Left lobe of liver (tissue), 2 donors: ENCODE measurements at regions not wholly inside any gene's neighbourhood (a gene's known extent, or its start where the extent isn't known, plus 50 kb on each side); places are given as distances from the start of the nearest gene placed in this dataset.

ENCODE experiments used
- ATAC-seq: fragments of 200-7000 bp; cut with Tn5 transposase; one replicate; pipeline ENCODE4 v1.9.1; 2020; ENCODE audit warnings: mild to moderate bottlenecking, moderate library complexity
- DNase-seq: peaks from one replicate; pipeline ENCODE4 v3.0.0-alpha.2; 2020; ENCODE audit warnings: low spot score
- donor health status: DM: no; HTN: no; CAD: no; lungs with moderate emphysema.
- donor health status: DM: no; HTN: yes; CAD: no.

GRCh38 chr6:113570641-113571040, 286.5 kb upstream of the MARCKS start:
- ATAC-seq: no peak
- DNase-seq: no peak

DNA sequence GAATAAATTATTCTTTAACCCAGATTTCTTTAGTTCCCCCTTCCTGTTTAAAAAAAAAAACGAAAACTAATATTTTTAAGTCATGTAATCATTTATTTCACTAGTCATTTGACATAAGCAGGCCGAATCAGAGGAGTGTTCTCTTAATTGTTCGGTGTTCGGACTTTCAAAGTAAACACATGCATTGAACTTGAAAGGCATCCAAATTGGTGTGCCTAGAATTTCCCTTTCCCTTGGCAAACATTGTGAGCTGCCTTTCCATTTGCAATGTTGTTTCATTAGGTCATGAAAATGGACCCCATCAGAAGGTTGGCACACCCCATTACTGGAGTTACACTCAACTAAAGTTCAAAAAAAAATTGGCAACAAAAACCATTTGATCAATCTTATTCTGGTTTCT, 283.0 kb upstream of the MARCKS start:
- ATAC-seq: no peak
- DNase-seq: no peak

- DNase-seq (no peak), ATAC-seq (no peak)
Observed at GRCh38 chr6:113576310-113576709, 280.8 kb upstream of the MARCKS start.

DNA sequence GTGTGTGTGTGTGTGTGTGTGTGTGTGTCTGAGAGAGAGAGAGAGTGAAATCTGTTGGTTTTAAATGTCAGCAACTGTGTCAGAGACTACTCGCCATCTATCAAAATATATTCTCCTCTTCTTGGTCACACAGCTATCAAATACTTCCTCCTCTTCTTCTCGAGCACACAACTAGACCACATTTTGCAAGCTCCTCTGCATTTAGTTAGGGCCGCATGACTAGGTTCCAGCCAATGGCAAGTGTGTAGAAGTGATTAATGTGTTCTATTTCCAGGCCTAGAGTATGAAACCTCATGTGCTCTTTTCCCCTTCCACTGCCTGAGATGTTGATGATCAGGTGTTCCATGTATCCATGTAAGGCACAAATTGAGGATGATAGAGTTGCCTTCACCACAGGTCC, 278.5 kb upstream of the MARCKS start:
- ATAC-seq (no peak), DNase-seq (no peak)

DNA sequence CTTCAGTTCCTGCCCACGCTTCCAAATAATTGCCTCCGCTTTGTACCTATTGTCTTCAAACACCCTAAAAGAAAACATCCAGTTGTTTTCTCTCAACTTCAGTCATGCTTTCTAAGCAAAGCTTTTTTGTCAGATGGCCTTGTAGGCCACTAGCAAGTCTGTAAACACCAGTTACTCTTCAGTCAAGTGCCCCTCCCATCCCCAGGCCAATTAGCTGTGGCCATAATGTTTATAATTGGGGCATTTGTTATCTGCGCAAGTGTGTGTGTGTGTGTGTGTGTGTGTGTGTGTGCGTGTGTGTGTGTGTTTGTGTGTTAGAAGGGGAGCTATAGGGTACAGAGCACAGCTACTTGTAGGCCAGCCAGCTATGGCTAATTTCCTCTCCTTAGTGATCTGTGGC, 272.4 kb upstream of the MARCKS start:
- no peak for ATAC-seq

DNA sequence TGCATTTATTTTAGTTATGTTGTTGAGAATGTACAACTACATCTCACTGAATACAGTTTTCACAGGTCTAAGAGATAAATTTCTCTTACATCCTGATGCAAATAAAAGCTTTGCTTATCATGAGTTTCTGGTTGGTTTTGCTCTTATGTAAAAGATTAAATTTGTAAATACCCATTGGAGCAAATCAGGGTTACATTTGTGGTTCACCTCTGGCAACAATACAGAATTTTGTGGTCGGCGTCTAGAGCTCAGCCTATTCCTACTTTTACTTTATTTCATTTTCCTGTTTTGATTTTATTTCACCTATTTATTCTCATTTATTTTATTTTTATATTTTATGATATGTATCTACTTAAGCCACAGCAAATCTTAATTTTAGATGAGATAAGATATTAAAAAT, 271.9 kb upstream of the MARCKS start:
- no peak for ATAC-seq

More for the DNA sequence above, 272.4 kb upstream of the MARCKS start:
- no peak for DNase-seq

GRCh38 chr6:113586413-113587077, 270.6 kb upstream of the MARCKS start:
- DNase-seq: no peak
- ATAC-seq: no peak

More for the DNA sequence above, 271.9 kb upstream of the MARCKS start:
- DNase-seq: no peak

GRCh38 chr6:113587078-113587699, 270.0 kb upstream of the MARCKS start:
- DNase-seq (no peak), ATAC-seq (no peak)

GRCh38 chr6:113588646-113589045, 268.5 kb upstream of the MARCKS start:
- no peak for DNase-seq
- ATAC-seq: no peak

DNA sequence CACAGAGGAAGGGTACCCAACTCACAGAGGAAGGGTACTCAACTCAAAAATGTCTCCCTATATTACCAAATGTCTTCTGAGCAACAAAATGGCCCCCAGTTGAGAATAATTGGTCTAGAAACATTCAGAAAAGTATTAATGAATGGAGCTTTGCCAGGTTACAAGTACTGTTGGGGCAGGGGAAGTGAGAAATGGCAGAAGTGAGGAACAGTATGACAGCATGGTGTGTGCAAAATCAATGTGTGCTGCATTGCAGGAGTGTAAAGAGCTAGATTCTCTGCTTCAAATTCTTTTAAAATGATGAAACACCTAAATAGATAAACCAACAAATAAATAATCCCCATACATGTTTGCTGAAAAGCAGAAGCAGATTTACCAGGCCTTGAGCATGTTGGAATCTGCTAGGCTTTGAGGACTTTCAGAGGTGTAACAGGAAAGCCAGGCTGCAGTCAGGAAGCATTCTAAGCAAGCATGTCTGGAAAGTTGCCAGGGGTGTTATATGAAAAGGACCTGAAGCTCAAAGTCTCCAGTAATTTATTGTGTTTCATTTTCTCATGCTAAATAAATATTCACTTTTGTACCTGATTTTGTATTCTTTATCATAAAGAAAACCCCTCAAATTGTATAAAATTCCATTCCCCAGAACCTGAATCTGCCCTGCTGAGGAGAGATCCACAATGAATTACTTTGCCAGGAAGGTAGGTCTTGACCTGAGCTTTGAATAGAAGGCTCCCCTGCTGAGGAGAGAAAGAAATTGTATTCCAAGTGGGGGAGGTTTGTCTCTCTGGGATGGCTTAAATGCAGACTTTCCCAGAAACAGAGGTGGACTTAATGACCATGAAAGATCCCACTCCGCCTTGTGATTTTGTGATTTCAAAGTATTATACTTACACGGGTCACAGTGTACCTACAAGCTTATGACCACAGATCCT, 265.0 kb upstream of the MARCKS start:
- DNase-seq: no peak
- peak; percentile 31 for ATAC-seq

DNA sequence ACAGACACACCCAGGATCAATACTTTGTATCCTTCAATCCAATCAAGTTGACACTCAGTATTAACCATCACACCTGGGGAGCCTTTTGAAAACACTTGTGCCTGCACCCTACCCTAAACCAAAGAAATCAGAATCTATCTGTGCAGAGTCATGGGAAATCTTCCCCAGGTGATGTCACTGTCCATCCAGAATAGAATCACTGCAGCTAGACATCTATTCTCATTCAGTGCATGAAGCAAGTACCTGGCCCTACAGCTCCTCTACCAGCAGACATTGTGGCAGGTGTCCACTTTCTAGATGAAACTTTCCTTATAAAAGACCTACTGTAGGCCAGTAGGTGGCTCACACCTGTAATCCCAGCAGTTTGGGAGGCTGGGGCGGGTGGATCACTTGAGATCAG, 262.4 kb upstream of the MARCKS start:
- ATAC-seq (peak; percentile 61), DNase-seq (no peak)

DNA sequence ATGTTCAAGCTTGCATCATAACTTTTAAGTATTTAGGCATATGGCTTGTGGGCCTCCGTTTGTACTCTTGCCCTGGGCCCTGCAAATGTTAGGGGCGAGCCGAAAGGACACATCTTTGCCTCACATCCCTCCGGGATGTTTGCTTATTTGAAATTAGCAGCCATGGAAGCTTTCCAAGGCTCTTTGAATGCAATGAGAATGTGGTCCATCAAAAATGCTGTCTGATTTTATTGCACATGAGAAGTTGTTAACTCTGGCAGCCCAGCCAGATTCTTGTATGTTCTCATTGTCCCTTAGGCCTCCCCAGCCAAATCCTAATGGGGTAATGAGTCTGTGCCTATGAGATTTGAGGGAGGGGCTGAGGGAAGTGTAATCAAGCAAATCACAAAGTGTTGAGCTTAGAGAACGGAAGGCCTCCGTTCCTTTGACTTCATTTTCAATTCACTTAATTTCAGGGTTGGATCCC, 261.2 kb upstream of the MARCKS start:
- no peak for ATAC-seq
- no peak for DNase-seq

DNA sequence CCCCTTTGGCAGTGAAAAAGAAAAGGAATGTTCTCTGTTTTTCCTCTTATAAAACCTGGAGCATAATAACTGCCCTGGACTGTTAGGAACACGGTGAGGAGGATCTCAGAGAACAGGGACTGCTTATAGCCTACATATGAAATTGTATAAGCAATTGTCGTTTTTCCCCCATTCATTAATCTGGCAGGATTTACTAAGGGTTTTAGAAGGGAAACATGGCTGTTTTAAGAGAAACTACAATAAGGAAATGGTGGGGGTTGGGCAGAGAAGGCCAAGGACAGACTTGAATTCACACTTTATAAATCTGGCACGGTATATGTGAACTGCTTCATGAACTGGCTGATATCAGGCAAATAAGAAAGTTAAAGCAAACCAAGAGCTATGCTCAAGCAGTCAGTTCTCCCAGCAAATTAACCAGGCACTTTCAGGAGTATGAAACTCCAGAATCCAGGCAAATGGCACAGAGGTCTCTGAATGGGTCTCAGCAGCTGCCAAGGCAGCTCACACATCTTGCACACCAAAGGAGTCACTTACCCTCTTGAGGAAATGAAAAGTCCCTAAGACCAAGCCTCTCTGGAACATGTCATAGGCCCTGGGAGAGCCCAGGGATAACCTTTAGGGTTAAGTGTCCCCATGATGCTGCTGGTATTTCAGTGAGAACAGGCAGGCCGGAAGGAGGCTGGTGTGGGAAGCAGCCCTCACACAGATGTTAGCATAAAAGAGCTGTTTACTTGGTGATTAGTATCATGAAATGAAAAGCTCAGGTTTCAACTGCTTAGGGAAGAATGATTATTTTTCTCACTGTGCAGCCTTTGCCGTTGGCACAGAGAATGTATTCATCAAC, 260.5 kb upstream of the MARCKS start:
- ATAC-seq (no peak), DNase-seq (no peak)

DNA sequence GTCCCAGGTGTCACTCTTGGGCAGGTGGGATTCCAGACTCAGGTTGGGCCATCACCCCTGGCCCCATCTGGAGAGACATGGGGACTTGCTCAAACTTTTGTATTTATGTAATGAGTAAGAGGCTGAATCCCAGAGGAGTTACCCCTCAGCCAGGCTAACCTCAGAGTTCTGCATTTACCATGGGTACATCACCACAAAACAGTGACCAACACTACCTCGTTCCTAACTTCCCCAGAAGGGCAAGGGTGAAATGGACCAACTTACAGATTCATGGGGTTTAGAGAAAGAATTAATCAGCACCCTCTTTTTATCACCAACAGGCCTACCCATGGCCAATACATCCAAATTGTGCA, 259.9 kb upstream of the MARCKS start:
- DNase-seq (no peak), ATAC-seq (no peak)

GRCh38 chr6:113598786-113599185, 258.4 kb upstream of the MARCKS start:
- no peak for ATAC-seq
- no peak for DNase-seq

GRCh38 chr6:113599444-113599843, 257.7 kb upstream of the MARCKS start:
- ATAC-seq (no peak), DNase-seq (no peak)

- ATAC-seq (no peak), DNase-seq (no peak)
Observed at GRCh38 chr6:113600551-113601339, 256.4 kb upstream of the MARCKS start.

DNA sequence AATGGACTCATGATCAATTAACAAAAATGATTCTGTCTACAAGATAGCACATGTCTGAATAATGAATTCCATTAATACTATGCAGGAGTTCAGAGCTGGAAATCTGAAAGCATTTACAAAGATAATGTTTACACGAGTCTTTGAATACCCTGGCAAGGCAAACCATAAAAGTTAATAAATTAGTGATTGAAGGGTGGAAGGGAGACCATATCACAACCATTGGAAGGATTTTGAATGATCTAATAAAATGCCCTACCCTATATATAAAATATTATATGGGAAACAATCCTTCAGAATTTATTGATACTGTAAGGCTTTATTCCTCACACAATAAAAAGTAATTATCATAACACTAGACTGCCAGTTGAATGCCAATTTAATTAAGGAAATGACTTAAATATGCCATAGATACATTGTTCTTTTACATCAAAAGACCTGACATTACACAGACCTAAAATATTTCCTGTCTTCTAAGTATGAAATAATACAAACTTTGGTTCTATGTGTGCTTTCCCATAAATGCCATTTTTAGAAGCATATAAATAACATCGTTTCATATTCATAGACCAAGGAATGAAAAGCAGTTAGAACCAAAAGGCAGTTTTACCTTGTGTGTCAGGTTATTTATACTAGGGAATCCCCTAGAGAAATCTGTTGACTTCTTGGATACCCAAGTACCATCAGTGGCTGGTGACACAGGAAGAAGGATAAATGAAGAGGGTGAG, 249.2 kb upstream of the MARCKS start:
- no peak for DNase-seq
- ATAC-seq: no peak

- no peak for ATAC-seq
Observed at GRCh38 chr6:113610377-113610988, 246.7 kb upstream of the MARCKS start.

More at GRCh38 chr6:113610377-113610988, 246.7 kb upstream of the MARCKS start:
- no peak for DNase-seq
